ENCODE measurements at regions not wholly inside any gene's neighbourhood (a gene's known extent, or its start where the extent isn't known, plus 50 kb on each side); places are given as distances from the start of the nearest gene placed in this dataset.

DNA sequence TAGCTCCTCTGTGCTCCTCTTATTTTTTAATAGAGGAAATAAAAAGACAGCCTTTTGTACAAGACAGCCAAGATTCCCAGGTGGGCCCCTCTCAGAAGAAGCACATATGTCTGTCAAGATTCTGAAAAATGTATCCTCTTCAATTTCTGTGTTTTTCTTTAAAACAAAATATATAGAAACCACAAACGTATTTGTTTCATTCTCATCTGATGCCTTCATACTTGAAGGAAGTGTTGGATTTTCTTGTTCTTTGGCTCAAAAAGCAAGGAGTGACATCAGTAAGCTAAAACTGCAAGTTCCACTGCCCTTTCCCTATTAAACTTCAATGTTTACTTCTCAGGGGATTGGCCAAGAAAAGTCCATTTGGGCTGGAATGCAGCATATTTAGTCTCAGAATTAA is 193.8 kb upstream of the OSR1 start:
- 18 to 28% methylated on average over 1 of the region's 1 CpG for WGBS, 2 donors (ENCODE audit: low coverage in 1 of 2)
- no peak for TF ChIP-seq EP300 (IDR thresholded peaks at IDR 0.05)
- TF ChIP-seq, protein P1, sequence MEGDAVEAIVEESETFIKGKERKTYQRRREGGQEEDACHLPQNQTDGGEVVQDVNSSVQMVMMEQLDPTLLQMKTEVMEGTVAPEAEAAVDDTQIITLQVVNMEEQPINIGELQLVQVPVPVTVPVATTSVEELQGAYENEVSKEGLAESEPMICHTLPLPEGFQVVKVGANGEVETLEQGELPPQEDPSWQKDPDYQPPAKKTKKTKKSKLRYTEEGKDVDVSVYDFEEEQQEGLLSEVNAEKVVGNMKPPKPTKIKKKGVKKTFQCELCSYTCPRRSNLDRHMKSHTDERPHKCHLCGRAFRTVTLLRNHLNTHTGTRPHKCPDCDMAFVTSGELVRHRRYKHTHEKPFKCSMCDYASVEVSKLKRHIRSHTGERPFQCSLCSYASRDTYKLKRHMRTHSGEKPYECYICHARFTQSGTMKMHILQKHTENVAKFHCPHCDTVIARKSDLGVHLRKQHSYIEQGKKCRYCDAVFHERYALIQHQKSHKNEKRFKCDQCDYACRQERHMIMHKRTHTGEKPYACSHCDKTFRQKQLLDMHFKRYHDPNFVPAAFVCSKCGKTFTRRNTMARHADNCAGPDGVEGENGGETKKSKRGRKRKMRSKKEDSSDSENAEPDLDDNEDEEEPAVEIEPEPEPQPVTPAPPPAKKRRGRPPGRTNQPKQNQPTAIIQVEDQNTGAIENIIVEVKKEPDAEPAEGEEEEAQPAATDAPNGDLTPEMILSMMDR (IDR thresholded peaks at IDR 0.05), result no peak
- TF ChIP-seq POLR2A (IDR thresholded peaks at IDR 0.05), result no peak
- no peak for TF ChIP-seq POLR2AphosphoS5 (IDR thresholded peaks at IDR 0.05)
- H3K27me3 ChIP-seq, result no peaks in the 10 kb centered on the region
- H3K4me3 ChIP-seq, result no peak overlapping the region
- no peak overlapping the region for H3K27ac ChIP-seq
- H3K36me3 ChIP-seq, result no peaks in the 10 kb centered on the region
- no peak for ATAC-seq
- H3K9me3 ChIP-seq, result no peaks in the 10 kb centered on the region
- H3K4me1 ChIP-seq, result no peaks in the 10 kb centered on the region

GRCh38 chr2:19550750-19551149 is 192.3 kb upstream of the OSR1 start:
- no peak overlapping the region for H3K27ac ChIP-seq
- WGBS, 2 donors (ENCODE audit: low coverage in 1 of 2), result 80 to 100% methylated on average over 1 to 9 of the region's 9 CpGs
- no peaks in the 10 kb centered on the region for H3K4me1 ChIP-seq
- no peaks in the 10 kb centered on the region for H3K9me3 ChIP-seq
- no peaks in the 10 kb centered on the region for H3K27me3 ChIP-seq
- H3K4me3 ChIP-seq, result no peak overlapping the region
- no peak for TF ChIP-seq POLR2AphosphoS5 (IDR thresholded peaks at IDR 0.05)
- TF ChIP-seq, protein P1 (IDR thresholded peaks at IDR 0.05), result no peak
- TF ChIP-seq EP300 (IDR thresholded peaks at IDR 0.05), result no peak
- TF ChIP-seq POLR2A (IDR thresholded peaks at IDR 0.05), result no peak
- no peaks in the 10 kb centered on the region for H3K36me3 ChIP-seq
- no peak for ATAC-seq

DNA sequence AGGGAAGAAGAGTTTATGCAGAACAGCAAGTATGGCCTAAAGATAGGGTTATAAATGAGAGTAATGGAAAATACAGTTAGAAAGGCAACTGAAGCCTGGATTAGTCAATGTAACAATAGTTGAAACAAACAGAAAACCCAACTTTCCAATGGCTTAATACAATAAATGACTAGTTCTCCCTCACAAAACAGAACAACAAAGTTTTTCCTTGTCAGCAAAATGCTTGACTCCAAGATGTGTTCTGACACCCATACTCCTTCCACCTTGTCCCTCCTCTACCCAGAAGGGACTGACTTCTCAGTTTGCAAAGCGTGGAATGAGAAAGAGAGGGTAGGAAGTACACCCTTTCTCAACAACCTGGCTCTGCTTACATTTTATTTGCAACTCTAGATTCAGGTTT is 191.4 kb upstream of the OSR1 start:
- Histone ChIP-seq H3K4me3 (no peak overlapping the region), H3K9me3 (no peaks in the 10 kb centered on the region), H3K36me3 (no peaks in the 10 kb centered on the region), H3K27me3 (no peaks in the 10 kb centered on the region), H3K4me1 (no peaks in the 10 kb centered on the region), H3K27ac (no peak overlapping the region)
- WGBS, 2 donors (ENCODE audit: low coverage in 1 of 2), result 100% methylated on average over 1 of the region's 1 CpG; no CpG with 5 or more reads in 1 of the 2 donors
- no peak for ATAC-seq
- TF ChIP-seq, protein P1 (IDR thresholded peaks at IDR 0.05), result no peak
- TF ChIP-seq POLR2A (IDR thresholded peaks at IDR 0.05) (no peak), EP300 (IDR thresholded peaks at IDR 0.05) (no peak), POLR2AphosphoS5 (IDR thresholded peaks at IDR 0.05) (no peak)

DNA sequence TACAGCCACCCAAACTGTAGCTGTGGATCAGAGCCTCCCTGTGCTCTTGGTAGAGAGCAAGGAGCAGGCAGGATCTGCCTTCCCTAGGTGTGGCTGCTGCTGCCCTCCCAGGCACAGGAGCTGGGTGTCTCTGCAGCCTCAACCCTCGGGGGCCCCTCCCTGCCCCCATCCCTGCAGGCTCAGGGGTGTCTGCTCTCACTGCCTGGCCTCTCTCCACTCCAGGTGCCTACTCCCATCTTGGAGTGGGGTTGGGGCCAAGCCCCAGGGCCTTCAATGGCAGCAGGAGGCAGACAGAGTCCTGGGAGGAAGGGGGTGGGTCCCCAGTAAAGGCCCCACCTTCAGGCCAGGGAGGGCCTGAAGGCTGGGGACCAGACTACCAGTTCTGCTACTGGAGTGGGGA is 189.7 kb upstream of the OSR1 start:
- no peaks in the 10 kb centered on the region for H3K36me3 ChIP-seq
- no peak overlapping the region for H3K27ac ChIP-seq
- H3K27me3 ChIP-seq, result no peaks in the 10 kb centered on the region
- no peak for TF ChIP-seq POLR2AphosphoS5 (IDR thresholded peaks at IDR 0.05)
- TF ChIP-seq, protein P1 (IDR thresholded peaks at IDR 0.05), result no peak
- H3K4me1 ChIP-seq, result no peaks in the 10 kb centered on the region
- H3K9me3 ChIP-seq, result no peaks in the 10 kb centered on the region
- no peak for ATAC-seq
- H3K4me3 ChIP-seq, result no peak overlapping the region
- no CpG with 5 or more reads among the region's 1 CpG for WGBS, 2 donors (ENCODE audit: low coverage in 1 of 2)

GRCh38 chr2:19547321-19547720 is 188.9 kb upstream of the OSR1 start:
- Histone ChIP-seq H3K9me3 (no peaks in the 10 kb centered on the region), H3K36me3 (no peaks in the 10 kb centered on the region), H3K27ac (no peak overlapping the region), H3K27me3 (no peaks in the 10 kb centered on the region), H3K4me1 (no peaks in the 10 kb centered on the region), H3K4me3 (no peak overlapping the region)
- TF ChIP-seq POLR2AphosphoS5 (IDR thresholded peaks at IDR 0.05) (no peak), POLR2A (IDR thresholded peaks at IDR 0.05) (no peak), EP300 (IDR thresholded peaks at IDR 0.05) (no peak)
- TF ChIP-seq, protein P1 (IDR thresholded peaks at IDR 0.05), result no peak
- ATAC-seq, result no peak
